Stimulated activated naive CD4-positive, alpha-beta T cell (primary cell): ENCODE measurements at regions not wholly inside any gene's neighbourhood (a gene's known extent, or its start where the extent isn't known, plus 50 kb on each side); places are given as distances from the start of the nearest gene placed in this dataset.

Experiments used
- DNase-seq, 6 experiments: peaks; one replicate each; lab custom pipeline; 2025; lab: John Stamatoyannopoulos, UW

DNA sequence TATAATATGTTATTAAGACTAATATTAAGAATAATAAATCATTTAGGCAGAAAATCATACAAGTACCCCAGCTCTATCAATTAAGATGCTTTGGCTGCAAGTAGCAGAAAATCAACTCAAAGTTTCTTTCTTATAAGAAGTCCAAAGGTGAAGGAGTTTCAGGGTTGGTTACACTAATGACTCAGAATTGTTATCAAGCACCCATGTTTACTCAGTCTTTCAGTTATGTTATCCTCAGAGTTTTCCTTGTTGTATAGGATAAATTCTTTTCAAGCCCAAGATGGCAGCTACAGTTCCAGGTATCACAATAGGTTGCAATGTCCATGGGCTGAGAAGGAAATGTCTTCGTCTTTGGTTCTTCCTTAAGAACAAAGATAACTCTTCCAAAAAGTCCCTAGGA, 163.6 kb downstream of the TNFSF18 start:
- no peak for DNase-seq

DNA sequence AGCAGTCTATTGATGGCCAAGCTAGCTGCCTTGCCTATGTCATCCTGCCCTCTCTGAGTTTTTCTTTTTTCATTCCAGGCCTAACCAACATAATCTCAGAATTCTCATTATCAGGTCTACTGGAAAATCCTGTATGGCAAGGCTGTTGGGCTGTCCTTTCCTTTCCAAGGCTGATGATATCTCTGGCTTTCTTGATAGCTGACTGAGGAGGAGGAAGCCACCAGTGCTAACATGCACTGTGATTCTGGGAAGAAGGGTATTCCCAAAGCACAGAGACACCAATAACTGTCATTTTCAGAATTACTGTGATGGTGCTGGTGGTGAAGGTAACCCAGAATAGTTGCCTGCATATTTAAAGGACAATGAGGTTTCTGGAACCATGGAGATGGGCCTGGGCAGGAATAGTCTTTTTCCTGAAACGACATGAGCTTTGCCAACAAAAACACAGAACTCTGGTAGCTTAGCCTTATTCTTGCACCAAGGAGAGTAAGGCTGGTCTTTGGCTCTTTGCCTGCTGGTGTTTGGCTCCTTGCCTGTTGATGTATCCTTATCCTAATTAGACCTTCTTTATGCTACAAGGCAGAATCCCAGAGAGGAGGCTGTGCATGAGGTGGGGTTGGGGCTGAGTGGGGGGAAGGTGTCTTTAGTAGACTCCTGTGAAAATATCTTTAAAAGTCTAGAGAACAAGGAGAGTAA, 157.4 kb downstream of the TNFSF18 start:
- no peak for DNase-seq

DNA sequence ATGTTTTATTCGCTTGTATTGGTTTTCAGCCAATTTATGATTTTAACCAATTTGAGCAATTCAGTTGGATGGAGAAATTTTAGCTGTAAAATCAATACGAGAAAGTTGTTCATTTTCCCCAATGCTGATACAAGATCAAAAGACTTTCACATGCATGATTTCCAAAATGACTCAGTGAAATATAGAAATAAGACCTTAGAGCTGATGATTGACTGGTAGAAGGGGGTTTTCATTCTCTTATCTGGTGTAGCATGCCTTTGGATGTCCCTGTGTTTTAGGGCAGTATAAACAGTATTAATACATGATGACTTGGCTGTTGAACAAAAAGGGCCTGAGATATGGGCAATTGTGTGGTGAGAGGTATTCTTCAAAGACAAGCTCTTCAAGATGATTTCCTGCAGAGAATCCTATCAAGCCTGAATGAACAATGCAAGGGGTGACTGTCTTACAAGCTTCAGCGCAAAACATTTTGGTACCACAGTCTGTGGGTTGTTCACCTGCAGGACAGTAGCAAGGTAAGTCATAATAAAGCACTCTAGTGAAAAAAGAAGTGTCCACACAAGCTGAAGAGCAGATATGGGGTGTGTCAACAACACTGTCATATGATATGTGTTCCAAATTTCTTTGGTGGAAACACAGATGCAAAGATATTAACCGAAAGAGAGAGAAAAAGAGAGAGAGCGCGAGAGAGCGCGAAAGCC, 156.2 kb downstream of the TNFSF18 start:
- DNase-seq = peak in 1 of 6 experiments; percentile 22

- peak in 3 of 6 experiments; percentile 3 to 43 (median 40) for DNase-seq
Observed at GRCh38 chr1:172895050-172895460, 155.7 kb downstream of the TNFSF18 start.

DNA sequence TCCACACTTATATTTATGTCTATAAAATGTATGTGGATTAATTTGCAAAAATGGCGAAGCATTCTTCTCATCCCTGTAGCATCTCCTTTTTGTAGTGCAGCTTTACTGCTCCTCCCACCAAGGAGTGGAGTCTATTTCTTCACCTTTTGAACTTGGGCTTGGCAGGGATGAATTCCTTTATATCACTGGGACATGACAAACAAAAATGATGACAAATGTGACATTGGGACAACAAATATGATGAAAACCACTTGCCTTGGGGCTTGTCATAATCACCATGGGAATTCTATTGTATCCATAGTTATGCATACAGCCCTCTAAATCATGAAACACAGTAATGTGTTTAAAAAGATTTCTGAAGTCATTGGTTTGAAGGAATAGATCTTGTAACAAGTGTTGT, 155.0 kb downstream of the TNFSF18 start:
- no peak for DNase-seq

DNA sequence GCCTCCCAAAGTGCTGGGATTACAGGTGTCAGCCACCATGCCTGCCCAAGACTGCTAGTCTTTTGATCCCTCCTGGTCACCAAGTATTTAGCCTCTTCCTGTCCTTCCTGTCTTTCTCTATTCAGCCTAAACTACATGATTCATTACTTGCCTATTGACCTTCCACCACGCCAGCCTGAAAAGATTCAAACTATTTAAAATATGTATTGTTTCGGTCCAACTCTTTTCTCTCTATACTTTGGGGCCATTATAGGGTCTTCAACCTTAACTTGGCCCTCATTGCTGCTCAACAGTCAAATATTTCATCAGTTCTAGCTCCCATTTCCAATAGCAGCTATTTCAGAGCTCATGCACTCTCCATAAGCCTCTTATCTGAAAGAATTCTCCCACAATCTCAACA, 153.0 kb downstream of the TNFSF18 start:
- no peak for DNase-seq

- DNase-seq = no peak
Observed at GRCh38 chr1:172898866-172899265, 151.9 kb downstream of the TNFSF18 start.

DNA sequence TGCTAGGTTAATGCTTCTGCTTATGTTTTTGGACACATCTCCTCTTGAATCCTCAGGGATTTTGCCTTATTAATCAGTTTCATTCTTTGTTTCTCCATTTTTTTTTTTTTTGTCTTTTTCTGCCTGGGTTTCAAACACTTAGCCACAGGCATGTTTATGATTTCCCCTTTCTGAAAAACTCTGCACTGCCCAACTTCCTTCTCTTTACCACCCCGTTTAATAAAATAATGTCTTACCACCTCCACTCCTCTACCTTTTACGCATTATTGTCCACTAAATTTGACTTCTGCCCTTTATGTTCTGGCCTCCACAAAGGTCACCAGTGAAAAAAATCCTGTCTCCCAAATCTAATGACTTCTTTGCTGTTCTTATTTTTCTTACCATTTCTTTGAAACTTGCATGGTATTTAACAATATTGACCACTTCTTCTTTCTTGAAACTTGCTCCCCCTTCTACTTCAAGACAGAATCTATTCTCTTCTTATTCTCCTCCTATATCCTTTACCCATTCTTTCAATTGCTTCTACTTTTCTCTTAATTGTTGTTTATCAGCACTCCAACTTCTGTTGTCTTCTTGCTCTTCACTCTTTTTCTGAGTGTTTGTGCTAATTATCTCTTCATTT, 150.3 kb downstream of the TNFSF18 start:
- no peak for DNase-seq

DNA sequence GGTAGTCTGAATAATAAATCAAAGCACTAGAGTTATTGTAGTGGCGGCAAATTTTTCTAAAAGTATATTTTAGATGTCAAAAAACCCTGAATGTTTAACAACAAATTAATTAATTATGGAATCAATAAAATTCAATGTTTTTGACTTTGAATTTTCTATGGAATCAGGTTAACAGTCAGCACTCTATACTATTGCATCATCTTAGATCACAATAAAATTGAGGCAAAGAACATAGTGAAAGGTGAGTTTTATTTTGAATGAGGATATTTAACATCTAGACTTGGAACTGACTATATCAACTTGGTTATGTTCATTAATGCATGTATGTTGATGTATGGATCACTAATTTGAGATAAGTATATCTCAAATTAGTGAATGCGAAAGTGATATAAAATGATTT, 148.5 kb downstream of the TNFSF18 start:
- no peak for DNase-seq

DNA sequence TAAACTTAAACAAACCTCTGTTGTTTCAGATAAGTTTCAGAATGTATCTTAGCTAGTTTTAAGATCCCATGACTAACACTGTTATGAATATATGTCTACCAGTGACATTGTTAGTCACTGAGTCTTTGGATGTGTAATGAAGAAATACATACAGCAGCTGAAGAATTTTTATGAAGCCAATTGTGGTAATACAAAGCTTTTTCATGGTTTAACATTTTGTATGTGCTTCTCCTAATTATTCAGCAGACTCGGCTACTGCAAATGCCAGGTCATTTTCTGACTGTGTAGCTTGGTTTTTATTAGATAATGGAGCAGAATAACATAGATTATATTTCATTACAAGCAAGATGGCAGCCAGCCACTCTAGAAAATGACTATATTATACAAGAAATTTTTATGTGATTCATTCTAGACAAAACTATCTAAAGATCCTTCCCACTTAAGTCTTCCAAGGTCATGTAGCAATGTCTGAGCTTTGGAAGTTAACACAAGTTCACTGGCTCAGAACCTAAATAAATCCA, 147.8 kb downstream of the TNFSF18 start:
- DNase-seq = no peak

DNA sequence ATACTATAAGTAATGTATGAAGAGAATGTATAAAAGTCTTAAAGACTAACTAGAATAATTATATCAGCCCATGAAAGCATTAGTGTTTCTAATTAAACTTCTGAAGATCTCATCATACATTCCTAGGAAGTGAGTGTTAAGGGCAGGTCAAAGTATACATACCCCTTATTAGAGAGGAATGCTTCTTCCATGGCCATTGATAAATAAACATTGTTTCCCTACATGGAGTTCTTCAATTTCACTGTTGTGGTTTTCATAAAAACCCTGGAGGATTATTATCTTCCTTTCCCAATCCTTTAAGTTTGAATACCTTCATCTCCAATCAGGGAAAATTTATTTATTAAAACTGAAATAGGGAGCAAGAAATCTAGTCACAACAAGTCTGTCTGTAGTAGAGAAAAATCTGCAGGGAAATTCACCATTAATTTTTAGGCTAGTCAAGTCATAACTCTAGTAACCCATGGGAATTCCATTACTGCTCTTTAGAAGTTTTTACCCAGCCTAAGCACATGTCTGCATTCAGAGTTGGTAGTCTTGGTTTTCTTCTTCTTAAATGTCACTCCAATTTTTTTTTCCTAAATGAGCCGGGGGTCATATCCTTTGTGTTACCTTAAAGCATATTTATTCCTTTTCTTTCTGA, 147.0 kb downstream of the TNFSF18 start:
- DNase-seq = no peak

DNA sequence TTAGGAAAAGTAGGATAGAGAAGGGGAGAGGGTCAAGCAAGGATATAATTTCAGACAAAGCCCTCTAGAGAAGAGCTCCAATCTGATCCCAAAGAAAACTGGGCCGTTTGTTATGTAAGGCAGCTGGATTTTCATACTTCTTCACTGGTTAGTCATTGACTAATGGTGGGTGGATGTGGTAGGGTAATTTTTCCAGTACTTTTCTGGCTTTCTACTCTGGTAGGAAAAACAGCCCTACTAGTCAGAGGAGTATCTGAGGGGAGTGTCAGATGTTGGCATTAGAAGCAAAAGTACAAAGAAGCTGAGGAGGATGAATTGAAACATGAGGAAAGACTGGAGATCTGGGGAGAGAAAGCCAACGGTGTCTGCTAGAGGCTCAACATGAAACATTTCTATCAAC, 145.3 kb downstream of the TNFSF18 start:
- DNase-seq = no peak

- DNase-seq = peak in 5 of 6 experiments; percentile 1 to 60 (median 25)
Observed at GRCh38 chr1:172906778-172907592, 143.8 kb downstream of the TNFSF18 start.

DNA sequence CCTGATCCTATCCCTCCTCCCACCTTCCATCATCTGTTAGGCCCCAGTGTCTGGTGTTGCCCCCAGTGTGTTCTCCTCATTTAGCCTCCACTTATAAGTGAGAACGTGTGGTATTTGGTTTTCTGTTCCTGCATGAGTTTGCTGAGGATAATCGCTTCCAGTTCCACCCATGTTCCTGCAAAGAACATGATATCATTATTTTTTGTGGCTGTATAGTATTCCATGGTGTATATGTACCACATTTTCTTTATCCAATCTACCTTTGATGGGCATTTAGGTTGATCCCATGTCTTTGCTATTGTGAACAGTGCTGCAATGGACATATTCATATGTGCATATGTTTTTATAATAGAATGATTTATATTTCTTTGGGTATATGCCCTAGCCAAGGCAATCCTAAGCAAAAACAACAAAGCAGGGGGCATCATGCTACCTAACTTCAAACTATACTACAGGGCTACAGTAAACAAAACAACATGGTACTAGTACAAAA, 142.9 kb downstream of the TNFSF18 start:
- no peak for DNase-seq

GRCh38 chr1:172909606-172910326, 141.0 kb downstream of the TNFSF18 start:
- no peak for DNase-seq

- no peak for DNase-seq
Observed at GRCh38 chr1:172912765-172913260, 137.9 kb downstream of the TNFSF18 start.

- DNase-seq = no peak
Observed at GRCh38 chr1:172914501-172915144, 136.1 kb downstream of the TNFSF18 start.

GRCh38 chr1:172915271-172915670, 135.5 kb downstream of the TNFSF18 start:
- DNase-seq = no peak

DNA sequence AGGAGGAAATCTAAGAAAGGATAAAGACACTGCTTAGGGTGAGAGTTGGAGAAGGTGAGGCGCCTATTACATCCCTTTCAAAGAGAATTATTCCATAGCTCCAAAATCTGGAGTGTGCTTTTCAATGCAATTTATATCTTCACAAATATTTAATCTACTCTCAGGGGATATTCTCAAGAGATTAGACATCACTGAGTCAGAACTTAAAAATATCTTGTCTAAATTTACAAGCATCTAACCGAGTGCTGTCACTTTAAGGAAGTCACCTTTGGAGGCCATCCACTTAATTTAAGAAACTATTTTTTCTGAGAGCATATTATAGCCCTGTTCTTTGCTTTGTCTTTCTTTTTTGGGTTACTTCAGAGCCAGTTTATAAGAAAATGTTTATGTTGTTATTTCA, 134.6 kb downstream of the TNFSF18 start:
- no peak for DNase-seq

- no peak for DNase-seq
Observed at GRCh38 chr1:172917972-172918371, 132.8 kb downstream of the TNFSF18 start.
